ENCODE measurements at regions not wholly inside any gene's neighbourhood (a gene's known extent, or its start where the extent isn't known, plus 50 kb on each side); places are given as distances from the start of the nearest gene placed in this dataset.

- TF ChIP-seq CTCF (IDR thresholded peaks at IDR 0.05) (no peak), POLR2AphosphoS5 (IDR thresholded peaks at IDR 0.05) (no peak), EP300 (IDR thresholded peaks at IDR 0.05) (no peak)
Observed at GRCh38 chr2:120439637-120440384, 93.9 kb downstream of the INHBB start.

All from gastroesophageal sphincter (tissue), 3 donors.